SH-SY5Y (cell line): ENCODE measurements at regions not wholly inside any gene's neighbourhood (a gene's known extent, or its start where the extent isn't known, plus 50 kb on each side); places are given as distances from the start of the nearest gene placed in this dataset.

Source experiments
- GATA2 ChIP-seq: IDR thresholded peaks from 2 replicates; pipeline ENCODE4 v1.6.1; 2011; ENCODE audit warnings: mild to moderate bottlenecking, low read depth, low read length
- GATA3 ChIP-seq: IDR thresholded peaks from 2 replicates; pipeline ENCODE4 v1.6.1; 2011; ENCODE audit warnings: low read depth, mild to moderate bottlenecking, low read length, moderate library complexity

DNA sequence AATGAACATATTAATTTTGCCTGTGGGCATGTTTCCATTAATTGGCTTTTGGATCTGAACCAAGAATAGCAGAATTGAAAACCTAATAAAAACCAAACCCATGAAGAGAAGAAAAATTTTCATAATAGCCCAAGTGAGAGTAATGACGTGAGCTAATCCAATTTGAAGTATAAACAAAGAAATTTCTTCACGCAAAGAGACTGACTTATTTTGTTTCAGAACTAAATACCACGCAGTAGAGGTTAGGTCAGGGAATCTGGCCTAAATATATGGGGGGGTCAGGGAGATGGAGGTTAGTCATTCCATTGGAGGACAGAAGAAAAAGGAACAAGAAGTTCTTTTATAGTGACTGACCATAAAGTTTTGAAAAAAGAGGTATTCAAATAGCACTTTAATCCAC is 94.1 kb upstream of the CYP1B1 start:
- TF ChIP-seq GATA3 (no peak), GATA2 (no peak)
